ENCODE measurements at regions not wholly inside any gene's neighbourhood (a gene's known extent, or its start where the extent isn't known, plus 50 kb on each side); places are given as distances from the start of the nearest gene placed in this dataset.

DNA sequence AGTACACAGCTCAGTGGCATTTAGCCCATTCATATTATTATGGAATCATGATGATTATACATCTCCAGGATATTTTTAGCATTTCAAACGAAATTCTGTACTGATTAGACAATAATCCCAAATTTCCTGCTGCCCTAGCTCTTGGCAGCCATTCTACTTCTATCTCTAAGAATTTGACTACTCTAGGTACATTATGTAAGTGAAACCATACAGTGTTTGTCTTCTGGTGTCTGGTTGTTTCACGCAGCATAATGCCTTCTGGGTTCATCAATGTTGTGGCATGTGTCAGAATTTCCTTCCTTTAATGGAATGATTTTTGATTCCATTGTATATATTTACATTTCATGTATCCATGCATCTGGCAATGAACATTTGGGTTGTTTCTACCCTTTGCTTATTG is 517.7 kb downstream of the ETS1 start:
- ChIA-PET CTCF (interaction anchor here (0.6 kb wide), 1 partner anchor 1657 kb away, joined by 3 read pairs; no protein-coding TSS in a partner anchor), POLR2A (no interaction called here)
- no peaks in the 10 kb centered on the region for H3K27me3 Mint-ChIP-seq (ENCODE audit: insufficient read depth, unreplicated experiment)
- DNase-seq (ENCODE audit: unreplicated experiment), result no peak
- no peak overlapping the region for H3K27ac Mint-ChIP-seq (ENCODE audit: low read depth, unreplicated experiment)
- H3K36me3 Mint-ChIP-seq (ENCODE audit: insufficient read depth, unreplicated experiment), result no peaks in the 10 kb centered on the region
- intact Hi-C loops (cut with micrococcal nuclease), result no loop called here
- TF ChIP-seq, protein P1, sequence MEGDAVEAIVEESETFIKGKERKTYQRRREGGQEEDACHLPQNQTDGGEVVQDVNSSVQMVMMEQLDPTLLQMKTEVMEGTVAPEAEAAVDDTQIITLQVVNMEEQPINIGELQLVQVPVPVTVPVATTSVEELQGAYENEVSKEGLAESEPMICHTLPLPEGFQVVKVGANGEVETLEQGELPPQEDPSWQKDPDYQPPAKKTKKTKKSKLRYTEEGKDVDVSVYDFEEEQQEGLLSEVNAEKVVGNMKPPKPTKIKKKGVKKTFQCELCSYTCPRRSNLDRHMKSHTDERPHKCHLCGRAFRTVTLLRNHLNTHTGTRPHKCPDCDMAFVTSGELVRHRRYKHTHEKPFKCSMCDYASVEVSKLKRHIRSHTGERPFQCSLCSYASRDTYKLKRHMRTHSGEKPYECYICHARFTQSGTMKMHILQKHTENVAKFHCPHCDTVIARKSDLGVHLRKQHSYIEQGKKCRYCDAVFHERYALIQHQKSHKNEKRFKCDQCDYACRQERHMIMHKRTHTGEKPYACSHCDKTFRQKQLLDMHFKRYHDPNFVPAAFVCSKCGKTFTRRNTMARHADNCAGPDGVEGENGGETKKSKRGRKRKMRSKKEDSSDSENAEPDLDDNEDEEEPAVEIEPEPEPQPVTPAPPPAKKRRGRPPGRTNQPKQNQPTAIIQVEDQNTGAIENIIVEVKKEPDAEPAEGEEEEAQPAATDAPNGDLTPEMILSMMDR (IDR thresholded peaks at IDR 0.05; ENCODE audit: unreplicated experiment), result no peak
- H3K4me3 Mint-ChIP-seq (ENCODE audit: unreplicated experiment), result no peak overlapping the region
- BruUV-seq (replicated peaks), result no TSS peak
- peaks cover 3% of the 10 kb centered on the region for H3K4me1 Mint-ChIP-seq (ENCODE audit: insufficient read depth, unreplicated experiment)
- no peaks in the 10 kb centered on the region for H3K9me3 Mint-ChIP-seq (ENCODE audit: unreplicated experiment)

DNA sequence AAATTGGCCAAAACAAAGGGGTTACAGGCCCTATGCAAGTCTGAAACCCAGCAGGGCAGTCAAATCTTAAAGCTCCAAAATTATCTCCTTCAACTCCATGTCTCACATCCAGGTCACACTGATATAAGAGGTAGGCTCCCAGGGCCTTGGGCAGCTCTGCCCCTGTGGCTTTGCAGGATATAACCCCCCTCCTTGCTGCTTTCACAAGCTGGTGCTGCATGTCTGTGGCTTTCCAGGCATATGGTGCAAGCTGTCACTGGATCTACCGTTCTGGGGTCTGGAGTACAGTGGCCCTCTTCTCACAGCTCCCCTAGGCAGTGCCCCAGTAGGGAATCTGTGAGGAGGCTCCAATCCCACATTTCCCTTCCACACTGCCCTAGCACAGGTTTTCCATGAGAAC is 519.6 kb downstream of the ETS1 start:
- POLR2A ChIA-PET, result no interaction called here
- TF ChIP-seq, protein P1 (IDR thresholded peaks at IDR 0.05; ENCODE audit: unreplicated experiment), result no peak
- Mint-ChIP-seq H3K27me3 (ENCODE audit: insufficient read depth, unreplicated experiment) (no peaks in the 10 kb centered on the region), H3K4me1 (ENCODE audit: insufficient read depth, unreplicated experiment) (no peaks in the 10 kb centered on the region), H3K27ac (ENCODE audit: low read depth, unreplicated experiment) (no peak overlapping the region), H3K36me3 (ENCODE audit: insufficient read depth, unreplicated experiment) (no peaks in the 10 kb centered on the region), H3K9me3 (ENCODE audit: unreplicated experiment) (no peaks in the 10 kb centered on the region), H3K4me3 (ENCODE audit: unreplicated experiment) (no peak overlapping the region)
- DNase-seq (ENCODE audit: unreplicated experiment), result no peak
- no TSS peak for BruUV-seq (replicated peaks)
- intact Hi-C loops (cut with micrococcal nuclease), result no loop called here
- CTCF ChIA-PET, result interaction anchor here (0.6 kb wide), 1 partner anchor 225 kb away, joined by 3 read pairs; no protein-coding TSS in a partner anchor

DNA sequence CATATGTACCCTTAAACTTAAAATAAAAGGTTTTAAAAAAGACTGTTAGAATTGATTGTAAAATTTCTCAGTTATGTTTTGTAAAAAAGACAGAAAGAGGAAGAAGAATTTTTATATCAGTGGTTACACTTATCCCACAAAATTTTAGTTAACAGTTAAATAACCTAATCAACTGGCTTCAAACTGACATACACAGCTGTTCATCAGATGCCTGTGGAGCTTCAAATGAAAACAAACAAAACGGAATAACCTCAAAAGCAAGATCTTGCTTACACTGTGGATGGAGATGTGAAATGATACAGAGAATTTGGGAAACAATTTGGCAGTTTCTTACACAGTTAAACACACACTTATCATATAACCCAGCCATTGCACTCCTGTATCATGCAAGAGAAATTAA is 521.0 kb downstream of the ETS1 start:
- CTCF ChIA-PET, result no interaction called here
- intact Hi-C loops (cut with micrococcal nuclease), result no loop called here

DNA sequence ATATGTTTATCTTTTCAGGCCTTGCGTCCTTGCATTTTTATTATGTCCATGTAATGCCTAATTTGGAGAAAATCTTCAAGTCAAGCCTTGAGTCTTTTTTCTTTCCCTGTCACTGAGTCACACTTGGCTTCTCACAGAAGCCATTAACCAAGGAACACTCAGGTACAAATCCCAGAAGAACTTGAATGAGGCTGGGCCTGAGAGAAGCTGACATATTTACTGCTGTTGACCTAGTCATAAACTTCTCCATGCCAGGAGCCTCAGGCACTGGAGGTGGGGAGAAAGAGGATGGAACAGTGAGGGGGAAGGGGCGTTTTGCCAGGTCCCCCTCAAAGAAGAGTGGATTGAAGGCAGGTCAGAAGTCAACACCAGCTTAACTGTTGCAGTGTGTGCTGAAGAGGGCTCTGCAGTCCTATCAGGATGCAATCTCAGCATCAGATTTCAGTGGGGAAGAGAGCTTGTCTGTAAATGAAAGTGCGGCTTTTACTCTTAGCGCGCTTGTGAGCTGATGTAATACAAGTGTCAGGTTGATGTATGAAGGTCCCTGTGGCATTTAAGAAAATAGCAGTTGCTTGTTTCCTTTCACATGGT is 526.0 kb downstream of the ETS1 start:
- CTCF ChIA-PET, result interaction anchor here (0.8 kb wide), 2 partner anchors 96 to 770 kb away, joined by 3 read pairs; no protein-coding TSS in a partner anchor

More for the DNA sequence above, 521.0 kb downstream of the ETS1 start:
- BruUV-seq (replicated peaks), result no TSS peak
- no peaks in the 10 kb centered on the region for H3K4me1 Mint-ChIP-seq (ENCODE audit: insufficient read depth, unreplicated experiment)
- H3K9me3 Mint-ChIP-seq (ENCODE audit: unreplicated experiment), result no peaks in the 10 kb centered on the region
- no peaks in the 10 kb centered on the region for H3K36me3 Mint-ChIP-seq (ENCODE audit: insufficient read depth, unreplicated experiment)
- H3K27ac Mint-ChIP-seq (ENCODE audit: low read depth, unreplicated experiment), result no peak overlapping the region
- TF ChIP-seq, protein P1 (IDR thresholded peaks at IDR 0.05; ENCODE audit: unreplicated experiment), result no peak
- no peak overlapping the region for H3K4me3 Mint-ChIP-seq (ENCODE audit: unreplicated experiment)
- no peak for DNase-seq (ENCODE audit: unreplicated experiment)
- H3K27me3 Mint-ChIP-seq (ENCODE audit: insufficient read depth, unreplicated experiment), result no peaks in the 10 kb centered on the region
- POLR2A ChIA-PET, result no interaction called here

More for the DNA sequence above, 526.0 kb downstream of the ETS1 start:
- Mint-ChIP-seq H3K4me3 (ENCODE audit: unreplicated experiment) (no peak overlapping the region), H3K4me1 (ENCODE audit: insufficient read depth, unreplicated experiment) (peaks cover 16% of the 10 kb centered on the region), H3K36me3 (ENCODE audit: insufficient read depth, unreplicated experiment) (no peaks in the 10 kb centered on the region), H3K27me3 (ENCODE audit: insufficient read depth, unreplicated experiment) (no peaks in the 10 kb centered on the region), H3K9me3 (ENCODE audit: unreplicated experiment) (no peaks in the 10 kb centered on the region), H3K27ac (ENCODE audit: low read depth, unreplicated experiment) (no peak overlapping the region)
- DNase-seq (ENCODE audit: unreplicated experiment), result no peak
- POLR2A ChIA-PET, result interaction anchor here (0.6 kb wide), 1 partner anchor 1578 kb away, joined by 3 read pairs; no protein-coding TSS in a partner anchor
- intact Hi-C loops (cut with micrococcal nuclease), result no loop called here
- TF ChIP-seq, protein P1 (IDR thresholded peaks at IDR 0.05; ENCODE audit: unreplicated experiment), result no peak
- BruUV-seq (replicated peaks), result no TSS peak

All from MCF 10A (cell line).